Mesothelial cell of epicardium (in vitro differentiated cells): ENCODE measurements at regions not wholly inside any gene's neighbourhood (a gene's known extent, or its start where the extent isn't known, plus 50 kb on each side); places are given as distances from the start of the nearest gene placed in this dataset.
A peak's percentile ranks its signal among the peaks of the same experiment; 100 is the strongest.

Experiments used
- DNase-seq, 2 experiments: peaks; one replicate each; pipeline ENCODE4 v3.0.0; 2021; ENCODE audit warnings: low spot score in 2 of 2; ENCODE audit not compliant: unreplicated experiment in 2 of 2
- H3K27ac Mint-ChIP-seq: 2 replicates; pipeline ENCODE4 v1.8.0; 2021; ENCODE audit warnings: mixed read lengths
- H3K27me3 Mint-ChIP-seq: 2 replicates; pipeline ENCODE4 v1.8.0; 2021; ENCODE audit warnings: low read depth, mixed read lengths
- H3K36me3 Mint-ChIP-seq: 2 replicates; pipeline ENCODE4 v1.8.0; 2021; ENCODE audit warnings: mixed read lengths
- H3K4me1 Mint-ChIP-seq: 2 replicates; pipeline ENCODE4 v1.8.0; 2021; ENCODE audit warnings: mixed read lengths
- H3K4me3 Mint-ChIP-seq: 2 replicates; pipeline ENCODE4 v1.8.0; 2021; ENCODE audit warnings: mild to moderate bottlenecking, moderate library complexity, mixed read lengths
- H3K9me3 Mint-ChIP-seq: 2 replicates; pipeline ENCODE4 v1.8.0; 2021; ENCODE audit warnings: mixed read lengths
- CTCF ChIP-seq: fragments of 200-600 bp; sonication (generic); IDR thresholded peaks from one replicate; pipeline ENCODE4 v1.5.0; 2021; ENCODE audit warnings: antibody characterized with exemption; ENCODE audit not compliant: unreplicated experiment

GRCh38 chr10:131690805-131691239, 210.0 kb upstream of the PPP2R2D start:
- Mint-ChIP-seq H3K4me3 (no peak overlapping the region), H3K27me3 (peaks cover 25% of the 10 kb centered on the region), H3K36me3 (no peaks in the 10 kb centered on the region), H3K27ac (no peak overlapping the region), H3K9me3 (no peaks in the 10 kb centered on the region), H3K4me1 (no peaks in the 10 kb centered on the region)
- TF ChIP-seq CTCF, result no peak
- DNase-seq, result no peak

- TF ChIP-seq CTCF, result no peak
- Mint-ChIP-seq H3K36me3 (no peaks in the 10 kb centered on the region), H3K4me3 (no peak overlapping the region), H3K27ac (no peak overlapping the region), H3K4me1 (no peaks in the 10 kb centered on the region), H3K9me3 (no peaks in the 10 kb centered on the region), H3K27me3 (peaks cover 28% of the 10 kb centered on the region)
- DNase-seq, result no peak
These were observed 209.2 kb upstream of the PPP2R2D start for GRCh38 chr10:131691481-131692090.

- no peak overlapping the region for H3K27ac Mint-ChIP-seq
- no peaks in the 10 kb centered on the region for H3K9me3 Mint-ChIP-seq
- H3K4me1 Mint-ChIP-seq, result no peaks in the 10 kb centered on the region
- no peaks in the 10 kb centered on the region for H3K36me3 Mint-ChIP-seq
- TF ChIP-seq CTCF, result no peak
- H3K27me3 Mint-ChIP-seq, result peaks cover 27% of the 10 kb centered on the region
- no peak overlapping the region for H3K4me3 Mint-ChIP-seq
- no peak for DNase-seq
These were observed 208.6 kb upstream of the PPP2R2D start for GRCh38 chr10:131692176-131692575.

- no peak overlapping the region for H3K27ac Mint-ChIP-seq
- no peak for DNase-seq
- no peak overlapping the region for H3K4me3 Mint-ChIP-seq
- H3K4me1 Mint-ChIP-seq, result no peaks in the 10 kb centered on the region
- H3K27me3 Mint-ChIP-seq, result peaks cover 28% of the 10 kb centered on the region
- H3K36me3 Mint-ChIP-seq, result no peaks in the 10 kb centered on the region
- no peak for TF ChIP-seq CTCF
- no peaks in the 10 kb centered on the region for H3K9me3 Mint-ChIP-seq
These were observed 208.0 kb upstream of the PPP2R2D start for GRCh38 chr10:131692686-131693334.

GRCh38 chr10:131693766-131694165, 207.0 kb upstream of the PPP2R2D start:
- Mint-ChIP-seq H3K4me1 (no peaks in the 10 kb centered on the region), H3K27me3 (peaks cover 37% of the 10 kb centered on the region), H3K36me3 (no peaks in the 10 kb centered on the region), H3K9me3 (no peaks in the 10 kb centered on the region), H3K27ac (no peak overlapping the region), H3K4me3 (no peak overlapping the region)
- no peak for TF ChIP-seq CTCF
- peak in 1 of 2 experiments; percentile 25 for DNase-seq
